Mammary epithelial cell (primary cell): ENCODE measurements at regions not wholly inside any gene's neighbourhood (a gene's known extent, or its start where the extent isn't known, plus 50 kb on each side); places are given as distances from the start of the nearest gene placed in this dataset.

Experiments used
- EZH2 ChIP-seq: IDR thresholded peaks from 2 replicates; pipeline ENCODE4 v1.6.1; 2012; ENCODE audit warnings: low read length, inconsistent platforms, borderline replicate concordance
- TF ChIP-seq, protein P1 (sequence below), 2 donors: IDR thresholded peaks in 1 of 2; conservative IDR thresholded peaks in 1 of 2; 2 replicates each; pipeline ENCODE4 v1.5.1; 2011 to 2012; ENCODE audit warnings: inconsistent platforms in 2 of 2, low read length in 2 of 2, mild to moderate bottlenecking in 2 of 2, control low read depth in 1 of 2, low read depth in 1 of 2; ENCODE audit not compliant: insufficient read depth in 1 of 2; ENCODE audit errors: extremely low read depth in 1 of 2

DNA sequence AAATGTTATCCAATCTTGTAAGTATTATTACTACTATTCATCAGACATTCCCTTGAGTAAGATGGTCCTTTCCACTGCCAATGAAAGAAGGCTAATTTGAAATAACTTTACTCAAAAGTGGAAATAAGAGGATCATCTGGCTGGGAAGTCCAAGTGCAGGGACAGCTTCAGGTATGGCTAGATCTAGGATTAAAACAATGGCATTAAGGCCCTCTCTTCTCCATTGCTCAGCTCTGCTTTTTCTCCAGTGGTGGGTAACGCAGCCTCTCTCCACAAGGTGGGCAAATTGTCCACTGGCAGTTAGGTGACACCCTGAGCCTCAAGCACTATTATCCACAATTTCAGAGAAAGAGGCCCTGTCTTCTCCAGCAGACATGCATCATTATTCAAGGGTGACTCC is 66.7 kb upstream of the PGM2 start:
- TF ChIP-seq EZH2: no peak
- TF ChIP-seq, protein P1, sequence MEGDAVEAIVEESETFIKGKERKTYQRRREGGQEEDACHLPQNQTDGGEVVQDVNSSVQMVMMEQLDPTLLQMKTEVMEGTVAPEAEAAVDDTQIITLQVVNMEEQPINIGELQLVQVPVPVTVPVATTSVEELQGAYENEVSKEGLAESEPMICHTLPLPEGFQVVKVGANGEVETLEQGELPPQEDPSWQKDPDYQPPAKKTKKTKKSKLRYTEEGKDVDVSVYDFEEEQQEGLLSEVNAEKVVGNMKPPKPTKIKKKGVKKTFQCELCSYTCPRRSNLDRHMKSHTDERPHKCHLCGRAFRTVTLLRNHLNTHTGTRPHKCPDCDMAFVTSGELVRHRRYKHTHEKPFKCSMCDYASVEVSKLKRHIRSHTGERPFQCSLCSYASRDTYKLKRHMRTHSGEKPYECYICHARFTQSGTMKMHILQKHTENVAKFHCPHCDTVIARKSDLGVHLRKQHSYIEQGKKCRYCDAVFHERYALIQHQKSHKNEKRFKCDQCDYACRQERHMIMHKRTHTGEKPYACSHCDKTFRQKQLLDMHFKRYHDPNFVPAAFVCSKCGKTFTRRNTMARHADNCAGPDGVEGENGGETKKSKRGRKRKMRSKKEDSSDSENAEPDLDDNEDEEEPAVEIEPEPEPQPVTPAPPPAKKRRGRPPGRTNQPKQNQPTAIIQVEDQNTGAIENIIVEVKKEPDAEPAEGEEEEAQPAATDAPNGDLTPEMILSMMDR (conservative IDR thresholded peaks at IDR 0.05 in 1 of 2, IDR thresholded peaks at IDR 0.05 in 1 of 2; ENCODE audit: extremely low read depth in 1 of 2, insufficient read depth in 1 of 2, low read depth in 1 of 2, low read length in 2 of 2): no peak
